Urothelium cell line (cell line): ENCODE measurements at regions not wholly inside any gene's neighbourhood (a gene's known extent, or its start where the extent isn't known, plus 50 kb on each side); places are given as distances from the start of the nearest gene placed in this dataset.
A peak's percentile ranks its signal among the peaks of the same experiment; 100 is the strongest.
"Not testable (repeated sequence)": the region's sequence is repeated elsewhere in the genome, so short reads cannot be mapped to it uniquely, and the experiment has no call there.

ENCODE experiments used
- DNase-seq: peaks from one replicate; pipeline ENCODE4 v3.0.0; 2011; ENCODE audit warnings: low spot score, mixed read lengths
- FAIRE-seq: peaks from 2 replicates; lab custom pipeline; 2011; peaks lifted over from hg19 to GRCh38; lab: Jason Lieb, UNC

DNA sequence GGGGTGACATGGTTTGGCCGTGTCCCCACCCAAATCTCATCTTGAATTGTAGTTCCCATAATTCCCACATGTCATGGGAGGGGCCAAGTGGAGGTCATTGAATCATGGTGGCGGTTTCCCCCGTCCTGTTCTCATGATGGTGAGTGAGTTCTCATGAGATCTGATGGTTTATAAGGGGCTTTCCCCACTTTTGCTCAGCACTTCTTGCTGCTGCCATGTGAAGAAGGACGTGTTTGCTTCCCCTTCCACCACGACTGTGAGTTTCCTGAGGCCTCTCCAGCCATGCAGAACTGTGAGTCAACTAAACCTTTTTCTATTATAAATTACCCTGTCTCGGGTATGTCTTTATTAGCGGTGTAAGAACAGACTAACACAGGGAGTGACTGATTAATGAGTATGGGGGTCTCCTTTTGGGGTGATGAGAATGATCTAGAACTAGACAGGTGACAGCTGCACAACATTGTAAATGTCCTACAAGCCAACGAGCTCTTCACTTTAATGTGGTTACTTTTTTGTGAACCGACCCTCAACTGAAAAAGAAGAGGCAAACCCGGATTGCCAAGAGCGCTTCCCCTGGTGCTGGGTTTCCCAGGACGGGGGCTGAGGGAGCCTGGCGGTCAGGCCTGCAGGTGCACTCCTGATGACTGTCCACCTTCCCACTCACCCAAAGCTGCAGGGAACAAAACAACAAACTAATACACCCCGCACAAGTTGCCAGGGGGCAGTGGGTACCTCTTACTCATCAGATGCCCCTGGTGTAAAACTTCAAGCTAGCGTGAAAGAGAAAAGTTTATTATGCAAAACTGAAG lies 90.1 kb downstream of the NCOR2 start:
- no peak for FAIRE-seq
- no peak for DNase-seq

DNA sequence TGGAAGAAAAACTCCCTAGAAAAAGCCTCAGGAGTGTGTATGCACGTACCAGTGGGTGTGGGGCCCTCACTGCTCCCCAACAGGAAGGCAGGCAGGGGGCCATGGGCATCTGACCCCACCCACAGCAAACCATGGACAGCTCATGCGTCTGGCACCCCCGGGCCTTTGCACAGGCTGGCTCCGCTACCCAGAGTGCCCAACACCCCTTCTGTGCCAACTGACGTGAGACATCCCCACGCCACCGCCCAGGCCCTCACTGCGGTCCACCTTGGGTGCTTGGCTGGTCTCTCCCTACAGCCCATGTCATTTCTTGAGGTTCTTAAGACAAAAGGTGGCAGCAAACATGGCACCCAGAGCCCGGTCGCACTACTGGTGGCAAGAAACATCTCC lies 91.4 kb downstream of the NCOR2 start:
- FAIRE-seq, result no peak
- DNase-seq, result no peak

DNA sequence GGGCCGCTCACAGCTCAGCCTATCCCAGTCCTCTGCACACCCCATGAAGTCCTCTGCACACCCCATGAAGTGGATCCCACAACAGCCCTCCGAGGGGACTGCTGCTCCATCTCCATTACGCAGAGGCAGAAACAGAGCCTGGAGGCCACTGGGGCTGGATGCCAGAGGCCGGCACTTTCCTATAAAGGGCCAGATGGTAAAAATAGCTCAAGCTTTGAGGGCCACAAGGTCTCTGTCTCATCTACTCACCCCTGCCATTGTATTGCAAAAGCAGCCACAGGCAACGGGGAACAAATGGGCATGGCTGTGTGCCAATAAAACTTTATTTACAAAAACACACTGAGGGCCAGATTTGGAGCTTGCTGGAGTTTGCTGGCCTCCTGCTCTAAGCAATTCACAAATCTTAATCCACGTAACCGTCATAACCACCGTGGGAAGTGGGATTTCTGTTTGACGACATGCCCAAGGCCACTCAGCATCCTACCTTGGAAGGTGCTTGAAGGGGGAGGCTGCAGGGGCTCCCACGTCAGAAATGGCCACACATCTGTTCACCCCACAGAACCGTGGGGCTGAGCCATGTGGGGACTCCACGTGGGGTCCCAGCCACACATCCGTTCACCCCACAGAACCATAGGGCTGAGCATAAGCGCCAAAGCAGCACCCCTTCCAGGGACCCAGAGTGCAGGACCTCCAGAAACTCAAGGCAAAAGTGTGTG lies 92.0 kb downstream of the NCOR2 start:
- FAIRE-seq, result no peak

DNA sequence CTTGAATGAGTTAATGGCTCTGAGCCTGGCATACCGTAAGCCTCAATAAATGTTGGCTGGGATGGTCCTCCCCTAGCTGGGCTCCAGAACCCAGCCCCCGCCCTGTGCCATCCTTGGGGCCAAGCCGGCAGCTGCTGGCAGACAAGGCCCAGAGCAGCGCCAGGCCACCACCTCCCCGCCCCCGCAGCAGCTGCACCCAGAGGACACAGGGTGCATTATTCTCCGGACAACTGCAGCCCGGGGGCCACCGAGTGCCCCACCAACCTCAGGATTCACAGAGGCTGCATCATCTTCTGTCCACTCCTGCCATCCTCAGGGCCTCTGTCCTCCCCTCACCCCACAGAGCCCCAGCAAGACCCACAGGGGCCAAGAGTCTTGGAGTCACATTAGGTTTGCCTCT lies 92.7 kb downstream of the NCOR2 start:
- DNase-seq (no peak), FAIRE-seq (no peak)

More for the DNA sequence above, 92.0 kb downstream of the NCOR2 start:
- DNase-seq, result no peak

DNA sequence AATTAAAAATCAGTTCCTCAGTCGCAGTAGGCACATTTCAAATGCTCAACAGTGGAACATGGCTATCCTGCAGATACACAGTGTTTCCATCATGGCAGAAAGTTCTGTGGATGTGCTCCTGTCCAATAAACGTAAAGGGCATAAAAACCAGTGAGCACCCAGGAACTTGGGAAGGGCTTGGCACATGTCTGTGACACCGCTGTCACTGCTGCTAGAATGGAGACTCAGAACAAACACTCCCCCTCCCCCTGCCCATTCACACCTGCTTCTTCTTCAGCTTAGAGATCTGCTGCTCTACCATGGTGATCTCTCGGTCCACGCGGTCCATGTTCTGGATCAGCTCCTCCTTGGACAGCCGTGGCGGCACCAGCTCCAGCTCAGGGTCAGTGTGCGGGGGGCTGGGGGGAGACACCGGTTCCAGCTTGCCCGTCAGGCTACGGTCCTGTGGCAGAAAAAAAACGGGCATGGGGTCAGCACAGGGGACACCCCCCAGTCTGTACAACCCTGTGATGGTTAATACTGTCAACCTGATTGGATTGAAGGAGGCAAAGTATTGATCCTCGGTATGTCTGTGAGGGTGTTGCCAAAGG lies 94.6 kb downstream of the NCOR2 start:
- DNase-seq (no peak), FAIRE-seq (no peak)

DNA sequence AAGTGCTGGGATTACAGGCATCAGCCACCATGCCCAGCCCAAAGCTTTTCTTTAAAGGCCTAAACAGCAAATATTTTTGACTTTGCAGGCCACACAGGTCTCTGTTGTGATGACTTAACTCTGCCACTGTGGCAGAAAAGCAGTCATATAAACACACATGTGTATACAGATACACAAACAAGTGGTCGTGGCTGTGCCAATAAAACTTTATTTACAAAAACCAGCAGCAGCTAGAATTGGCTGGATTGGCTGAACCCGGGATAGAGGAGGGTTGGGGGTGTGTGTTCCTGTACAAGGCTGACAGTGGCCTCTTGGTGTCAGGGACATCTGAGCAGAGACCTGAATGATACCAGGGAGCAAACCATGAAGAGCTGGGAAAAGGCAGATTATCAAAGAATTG lies 95.6 kb downstream of the NCOR2 start:
- FAIRE-seq, result no peak
- no peak for DNase-seq

DNA sequence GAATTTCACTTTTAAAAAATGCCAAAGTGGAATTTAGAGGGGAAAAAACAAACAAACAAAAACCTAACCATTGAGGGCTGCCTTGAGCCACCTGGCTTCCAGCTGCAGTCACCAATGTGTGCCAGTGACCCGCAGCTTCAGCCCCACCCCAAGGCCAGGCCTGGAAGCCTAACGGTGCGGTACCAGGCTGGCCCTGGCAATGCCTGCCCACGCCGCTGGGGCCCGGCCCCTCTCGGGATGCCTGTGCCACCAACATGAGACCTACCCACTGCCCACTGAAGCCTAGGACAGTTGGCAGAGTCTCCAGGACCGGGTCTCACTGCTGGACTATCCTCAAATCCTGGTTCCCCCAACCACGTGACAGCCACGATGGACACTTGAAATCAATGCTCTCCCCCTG lies 96.6 kb downstream of the NCOR2 start:
- DNase-seq (no peak), FAIRE-seq (no peak)

DNA sequence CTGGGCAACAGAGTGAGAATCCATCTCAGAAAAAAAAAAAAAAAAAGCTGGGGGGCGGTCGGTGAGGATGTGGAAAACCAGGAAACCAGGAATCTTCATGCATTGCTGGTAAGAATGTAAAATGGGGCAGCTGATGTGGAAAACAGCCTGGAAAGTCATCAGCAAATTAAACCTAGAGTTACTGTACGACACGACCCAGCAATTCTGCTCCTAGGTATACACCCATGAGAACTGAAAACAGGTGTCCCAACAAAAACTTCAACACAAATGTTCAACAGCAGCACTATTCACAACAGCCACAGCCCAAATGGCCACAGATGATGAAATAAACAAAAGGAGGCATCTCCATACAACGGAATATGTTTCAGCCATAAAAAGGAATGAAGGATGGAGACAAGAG lies 97.3 kb downstream of the NCOR2 start:
- DNase-seq (no peak), FAIRE-seq (no peak)

DNA sequence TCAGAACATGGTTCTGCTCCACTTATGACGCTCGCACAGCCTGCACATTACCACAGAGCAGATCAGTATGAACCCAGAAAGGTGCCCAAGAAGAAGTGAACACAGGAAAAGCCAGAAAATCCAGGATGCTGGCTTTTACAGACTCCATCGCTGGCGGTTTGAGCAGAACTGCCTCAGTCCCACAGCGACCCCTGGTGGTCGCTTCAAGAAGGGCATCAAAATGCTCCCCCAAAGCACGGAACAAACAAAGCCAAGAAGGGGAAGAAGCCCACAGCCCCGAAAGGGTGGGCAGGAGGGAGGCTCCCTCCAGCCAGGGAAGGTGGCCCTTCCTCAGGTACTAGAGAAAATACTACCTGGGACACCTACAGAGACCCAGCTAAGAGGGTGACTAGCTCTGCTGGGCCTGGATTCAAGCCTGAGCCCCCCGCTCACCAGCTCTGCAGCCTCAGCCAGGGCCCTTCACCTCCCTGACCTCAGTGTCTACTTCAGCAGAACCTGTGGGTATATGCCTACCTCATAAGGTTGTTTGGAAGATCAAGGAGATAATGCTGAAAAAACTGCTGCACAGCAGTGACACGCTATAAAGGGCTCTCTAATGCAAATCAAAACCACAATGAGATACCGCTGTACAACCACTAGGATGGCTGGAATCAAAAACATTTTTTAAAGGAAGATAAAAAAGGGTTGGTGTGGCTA lies 98.1 kb downstream of the NCOR2 start:
- DNase-seq, result no peak

DNA sequence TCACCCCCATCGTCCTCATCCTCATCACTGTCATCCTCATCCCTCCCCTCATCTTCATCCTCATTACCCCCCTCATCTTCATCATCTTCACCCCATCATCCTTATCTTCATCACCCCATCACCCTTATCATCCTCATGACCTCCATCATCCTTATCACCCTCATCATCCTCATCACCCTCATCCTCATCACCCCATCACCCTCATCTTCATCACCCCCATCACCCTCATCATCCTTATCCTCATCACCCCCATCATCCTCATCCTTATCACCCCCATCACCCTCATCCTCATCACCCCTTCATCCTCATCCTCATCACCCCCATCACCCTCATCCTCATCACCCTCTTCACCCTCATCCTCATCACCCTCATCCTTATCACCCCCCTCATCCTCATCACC lies 99.9 kb downstream of the NCOR2 start:
- DNase-seq, result not testable (repeated sequence)
- FAIRE-seq, result peak; percentile 71

More for the DNA sequence above, 98.1 kb downstream of the NCOR2 start:
- no peak for FAIRE-seq

DNA sequence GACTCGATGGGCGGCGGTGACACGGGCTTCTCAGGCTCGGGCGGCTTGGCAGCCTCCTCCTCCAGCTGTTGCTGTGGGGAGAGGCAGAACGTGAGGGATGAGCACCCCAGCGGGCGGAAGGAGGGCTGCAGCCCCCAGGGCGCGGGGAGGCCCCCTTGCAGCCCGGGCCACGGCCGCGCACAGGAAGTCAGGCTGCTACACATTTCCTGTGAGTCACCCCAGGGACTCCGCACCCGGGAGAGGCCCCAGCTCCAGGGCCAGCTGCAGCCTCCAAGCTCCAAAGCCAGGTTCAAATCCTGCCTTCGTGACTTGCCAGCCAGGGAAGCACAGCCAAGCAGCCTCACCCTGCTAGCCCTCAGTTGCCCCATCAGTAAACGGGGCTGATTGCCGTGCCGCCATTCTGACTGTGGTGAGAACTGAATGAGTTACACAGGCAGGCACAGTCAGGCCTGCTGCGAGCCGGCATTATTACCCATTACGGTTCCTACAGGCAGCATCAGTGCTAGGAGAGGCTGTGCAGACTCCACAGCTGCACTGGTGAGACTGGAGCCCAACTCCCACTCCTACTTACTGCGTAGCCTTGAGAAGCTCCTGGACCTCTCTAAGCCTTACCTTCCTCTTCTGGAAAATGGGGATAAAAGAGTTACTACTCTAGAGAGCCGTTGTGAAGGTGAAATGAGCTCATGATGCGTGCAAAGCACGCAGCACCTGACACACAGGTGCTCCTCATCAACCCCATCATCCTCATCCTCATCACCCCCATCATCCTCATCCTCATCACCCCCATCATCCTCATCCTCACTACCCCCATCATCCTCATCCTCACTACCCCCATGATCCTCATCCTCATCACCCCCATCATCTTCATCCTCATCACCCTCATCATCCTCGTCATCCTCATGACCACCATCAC lies 100.9 kb downstream of the NCOR2 start:
- FAIRE-seq, result no peak
- no peak for DNase-seq

DNA sequence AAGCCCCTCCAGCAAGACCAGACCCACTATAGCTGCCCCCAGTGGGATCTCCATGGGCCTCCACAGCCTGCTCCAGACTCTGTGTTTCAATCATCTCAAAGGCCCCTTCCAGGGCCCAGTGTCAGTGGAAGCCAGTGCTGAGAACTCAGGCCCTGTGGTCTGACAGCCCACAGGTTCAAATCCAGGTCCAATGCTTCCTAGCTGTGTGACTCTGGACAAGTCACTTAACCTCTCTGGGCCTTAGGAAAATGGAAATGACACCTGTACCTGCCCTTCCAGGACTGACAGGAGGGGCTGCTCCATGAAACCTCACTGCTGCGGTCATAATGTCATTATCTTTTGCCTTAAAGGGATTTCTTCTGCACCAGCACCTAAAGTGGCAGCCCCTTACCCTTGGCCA lies 101.9 kb downstream of the NCOR2 start:
- FAIRE-seq, result no peak
- no peak for DNase-seq

DNA sequence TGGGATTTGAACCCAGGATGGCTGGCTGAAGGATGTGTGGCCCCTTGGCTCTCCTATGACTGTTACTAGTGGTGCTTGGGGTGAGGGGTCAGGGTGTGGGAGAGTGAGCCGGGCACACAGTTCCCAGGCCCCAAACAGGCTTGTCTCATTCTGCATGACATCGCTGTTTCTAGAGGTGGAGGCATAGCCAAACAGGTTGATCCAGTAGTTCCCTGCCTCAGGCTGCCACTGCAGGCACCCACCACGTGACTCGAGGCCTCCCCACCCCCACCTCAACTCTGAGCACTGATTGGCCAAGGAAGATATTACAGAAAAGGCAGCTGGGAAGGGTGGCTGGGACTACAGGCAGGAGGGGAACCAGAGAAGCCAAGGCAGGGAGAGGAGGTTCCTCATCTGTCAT lies 102.6 kb downstream of the NCOR2 start:
- DNase-seq (no peak), FAIRE-seq (no peak)

DNA sequence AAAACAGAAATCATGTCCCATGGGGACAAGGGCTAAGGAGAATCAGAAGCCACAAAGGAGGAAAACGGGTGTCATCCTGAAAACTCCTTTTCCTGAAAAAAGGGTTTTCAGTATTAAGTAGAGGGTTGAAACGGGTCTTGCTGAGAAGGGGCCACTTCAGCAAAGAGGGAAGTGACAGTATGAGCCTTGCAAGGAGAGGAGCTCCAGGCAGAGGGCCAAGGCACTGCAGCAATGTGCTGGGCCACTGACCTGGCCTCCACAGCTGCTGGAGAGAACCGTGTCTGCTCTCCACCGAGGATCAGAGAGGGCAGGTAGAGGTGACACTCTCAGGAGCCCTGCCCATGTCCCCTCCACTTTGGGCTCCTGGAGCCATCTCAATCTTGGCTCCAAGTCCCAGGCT lies 103.3 kb downstream of the NCOR2 start:
- no peak for DNase-seq
- FAIRE-seq, result no peak

DNA sequence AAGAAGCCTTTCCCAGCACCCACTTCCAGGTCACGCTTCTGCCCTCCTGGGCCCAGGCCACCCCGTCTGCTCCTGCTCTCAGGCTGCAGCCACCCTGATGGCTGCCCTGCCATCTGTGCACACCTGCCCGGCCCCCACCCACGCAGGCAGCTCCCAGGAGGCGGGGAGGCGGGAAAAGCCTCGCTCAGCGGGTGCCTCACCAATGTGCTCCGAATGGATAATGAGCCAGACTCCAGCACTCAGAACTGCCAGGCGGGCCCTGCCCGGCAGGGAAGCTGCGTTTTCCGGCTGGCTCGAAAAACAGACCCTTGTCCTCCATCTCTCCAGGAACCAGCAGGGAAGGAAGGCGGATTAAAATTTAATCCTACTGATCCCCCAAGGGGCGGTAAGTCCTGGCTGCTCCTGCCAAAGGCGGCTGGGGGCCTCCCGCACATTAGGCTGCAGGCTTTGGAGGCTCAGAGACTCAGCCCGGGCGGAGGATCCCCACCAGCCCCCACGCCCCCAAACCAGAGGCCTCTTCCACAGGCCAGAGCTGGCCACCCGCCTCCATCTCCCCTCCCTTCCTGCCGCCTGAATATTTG lies 104.0 kb downstream of the NCOR2 start:
- DNase-seq (no peak), FAIRE-seq (no peak)

DNA sequence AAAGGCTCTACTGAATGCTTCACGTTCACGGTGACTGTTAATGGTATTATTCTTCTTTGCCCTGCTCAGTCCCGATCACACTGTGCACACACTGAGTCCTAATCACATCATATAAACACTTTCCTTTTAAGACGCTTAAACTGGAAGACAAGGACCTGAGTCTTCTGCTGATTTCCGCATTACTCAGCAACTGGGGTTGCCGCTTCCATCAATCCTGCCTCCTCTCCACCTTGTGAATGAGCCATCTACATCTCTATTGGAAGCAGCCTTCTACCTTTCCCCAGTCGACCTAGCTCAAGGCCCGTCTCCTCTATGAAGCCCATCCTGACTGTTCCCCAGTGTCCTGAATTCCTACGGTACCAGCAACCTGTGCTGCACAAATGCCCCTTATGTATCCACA lies 104.7 kb downstream of the NCOR2 start:
- DNase-seq, result no peak
- FAIRE-seq, result no peak

DNA sequence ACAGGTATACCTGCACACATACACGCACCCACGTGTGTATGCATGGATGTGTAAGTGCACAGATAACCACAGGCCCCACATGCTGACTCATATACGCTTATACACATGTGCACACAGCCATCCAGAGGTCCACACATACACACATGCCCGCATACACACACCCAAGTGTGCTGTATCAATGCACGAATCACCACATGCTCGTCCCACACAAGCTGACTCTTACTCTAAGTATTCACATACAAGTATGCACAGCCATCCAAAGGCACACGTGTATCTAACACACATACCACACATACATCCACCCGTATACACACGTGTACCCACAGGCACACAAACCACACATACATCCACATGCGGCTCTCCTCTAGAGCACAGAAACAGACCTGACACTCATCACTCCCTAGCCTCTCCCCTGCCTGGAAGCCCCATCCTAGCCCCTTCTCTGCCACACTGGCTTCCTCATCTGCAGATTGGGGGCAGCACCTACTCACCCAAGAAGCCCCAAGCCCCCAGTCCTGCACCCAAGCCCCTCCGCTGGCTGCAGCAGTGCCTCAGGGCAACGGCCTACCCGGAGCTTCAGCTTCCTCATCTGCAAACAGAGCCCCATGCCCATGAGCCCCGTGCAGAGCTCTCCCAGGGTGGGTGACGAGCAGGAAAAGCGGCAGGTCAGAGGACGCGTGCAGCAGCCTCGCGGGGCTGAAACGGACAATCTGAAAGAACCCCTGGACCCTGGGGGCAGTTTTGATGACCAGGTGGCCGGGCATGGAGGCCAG lies 105.4 kb downstream of the NCOR2 start:
- DNase-seq, result no peak
- no peak for FAIRE-seq

DNA sequence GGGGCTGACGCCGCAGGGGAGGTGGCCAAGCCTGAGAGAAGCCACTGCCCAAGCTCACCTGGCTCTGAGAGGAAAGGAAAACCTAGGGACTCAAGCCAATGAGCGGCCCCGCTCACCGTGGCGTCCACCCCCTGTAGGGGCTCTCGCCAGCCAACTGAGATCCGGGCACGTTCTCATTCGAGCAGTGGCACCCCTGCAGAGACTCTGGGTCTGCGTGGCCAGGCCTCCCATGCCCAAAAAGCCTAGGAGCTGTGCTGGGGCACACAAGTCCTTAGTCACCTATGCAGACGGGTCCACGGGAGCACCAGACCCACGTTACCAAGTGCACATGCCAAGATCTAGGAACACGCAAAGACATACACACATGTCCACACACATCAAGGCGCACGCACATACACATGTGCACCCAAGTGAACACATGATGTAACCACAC lies 106.2 kb downstream of the NCOR2 start:
- FAIRE-seq, result no peak

DNA sequence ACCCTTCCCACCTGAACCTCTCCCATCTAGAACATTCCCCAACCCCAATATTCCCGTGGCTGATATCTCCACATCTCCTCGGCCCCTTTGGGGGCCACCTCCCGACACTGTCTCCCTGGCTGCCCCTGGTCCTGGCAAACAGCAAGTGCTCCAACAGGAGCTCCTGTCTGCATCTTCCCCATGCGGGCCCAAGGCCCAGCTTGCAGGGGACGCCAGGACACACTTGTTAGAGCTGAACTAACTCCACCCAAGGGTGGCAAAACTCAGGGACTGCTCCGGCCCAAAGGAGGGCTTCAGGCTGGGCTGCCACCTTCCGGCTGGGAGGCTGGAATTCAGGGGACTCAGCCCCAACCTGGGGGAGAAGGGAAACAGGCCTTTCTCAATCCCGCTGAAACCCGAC lies 106.6 kb downstream of the NCOR2 start:
- DNase-seq (no peak), FAIRE-seq (no peak)

More for the DNA sequence above, 106.2 kb downstream of the NCOR2 start:
- DNase-seq, result no peak
